GM12892 (cell line): ENCODE measurements at regions not wholly inside any gene's neighbourhood (a gene's known extent, or its start where the extent isn't known, plus 50 kb on each side); places are given as distances from the start of the nearest gene placed in this dataset.

ENCODE experiments used
- DNase-seq: peaks from one replicate; pipeline ENCODE4 v3.0.0; 2011; ENCODE audit not compliant: insufficient read length
- FAIRE-seq: peaks from 2 replicates; lab custom pipeline; 2011; peaks lifted over from hg19 to GRCh38; lab: Jason Lieb, UNC
- POLR2A ChIP-seq: IDR thresholded peaks from 2 replicates; pipeline ENCODE4 v1.6.1; 2011; ENCODE audit warnings: low read depth, low read length, control low read depth
- POLR2AphosphoS5 ChIP-seq: IDR thresholded peaks from 2 replicates; pipeline ENCODE4 v1.6.1; 2011; ENCODE audit warnings: low read depth, low read length, control low read depth
- TAF1 ChIP-seq: IDR thresholded peaks from 2 replicates; pipeline ENCODE4 v1.6.1; 2011; ENCODE audit warnings: low read depth, mild to moderate bottlenecking, control low read depth, low read length, borderline replicate concordance

DNA sequence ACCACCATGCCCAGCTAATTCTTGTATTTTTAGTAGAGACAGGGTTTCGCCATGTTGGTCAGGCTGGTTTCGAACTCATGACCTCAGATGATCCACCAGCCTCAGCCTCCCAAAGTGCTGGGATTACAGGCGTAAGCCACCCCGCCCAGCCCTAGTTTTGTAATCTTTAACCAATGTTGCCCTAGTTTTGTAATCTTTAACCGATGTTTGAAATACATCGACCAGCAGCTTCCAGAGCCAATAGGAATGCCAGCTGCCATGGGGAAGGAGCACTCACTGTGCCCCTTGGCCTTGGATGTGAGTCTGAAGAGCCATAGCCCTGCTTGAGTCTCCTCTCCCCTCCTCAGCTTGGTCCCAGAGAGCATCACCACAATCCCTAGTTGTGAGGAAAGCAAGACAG lies 209.3 kb upstream of the RGS6 start:
- FAIRE-seq = no peak
- DNase-seq = no peak
- no peak for TF ChIP-seq POLR2AphosphoS5
- no peak for TF ChIP-seq POLR2A

DNA sequence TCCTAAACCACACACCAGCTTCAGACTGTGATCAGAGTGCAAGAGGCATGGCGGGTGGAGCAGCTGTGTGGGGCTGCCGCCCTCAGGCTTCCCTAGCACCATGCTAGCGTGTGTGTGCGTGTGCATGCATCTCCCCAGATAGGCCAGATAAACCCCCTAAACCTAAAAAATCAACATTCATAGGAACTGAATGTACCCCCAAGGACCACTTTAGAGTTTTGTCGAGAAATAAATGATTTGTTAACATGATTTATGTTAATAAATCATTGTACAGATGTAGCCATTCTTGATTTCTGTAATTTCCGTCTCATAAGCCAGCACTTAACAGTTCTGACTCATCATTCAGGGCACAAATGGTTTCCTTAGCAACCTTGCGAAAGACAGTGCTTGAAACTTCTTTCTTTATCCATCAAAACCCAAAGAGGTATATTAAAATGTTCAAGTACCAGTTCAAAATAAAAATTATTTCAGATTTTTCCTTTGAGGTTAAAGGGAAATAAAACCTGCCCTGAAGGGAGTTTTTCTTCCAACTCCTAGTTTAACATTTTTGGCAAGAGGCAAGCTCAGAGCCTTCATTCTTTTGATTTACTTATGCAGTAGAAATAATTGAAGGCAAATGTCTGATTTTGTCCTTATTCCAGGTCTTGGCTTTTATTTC lies 206.2 kb upstream of the RGS6 start:
- DNase-seq (no peak), FAIRE-seq (no peak)
- TF ChIP-seq POLR2AphosphoS5 (no peak), TAF1 (no peak), POLR2A (no peak)

DNA sequence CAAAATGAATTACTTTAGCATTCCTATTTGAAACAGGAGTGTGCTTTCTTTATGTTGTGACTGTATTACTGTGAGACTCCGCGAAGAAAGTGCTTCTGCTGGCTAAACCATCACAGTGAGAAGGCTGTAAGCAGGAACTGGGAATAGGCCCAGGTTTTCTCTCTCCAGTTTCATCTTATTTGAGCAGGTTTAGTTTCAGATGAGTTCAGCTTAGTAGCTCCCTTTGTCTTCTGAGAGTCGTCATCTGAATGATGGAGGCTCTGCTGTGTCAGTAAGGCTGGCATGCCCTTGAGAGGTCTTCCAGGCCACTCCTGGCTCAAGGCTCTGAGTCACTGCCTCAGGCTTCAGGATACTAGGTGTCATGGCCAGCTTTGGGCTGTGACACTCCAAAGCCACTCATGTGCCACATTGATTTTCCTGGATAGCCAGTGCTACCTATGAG lies 205.6 kb upstream of the RGS6 start:
- FAIRE-seq = no peak
- no peak for DNase-seq
- TF ChIP-seq TAF1 (no peak), POLR2AphosphoS5 (no peak), POLR2A (no peak)

DNA sequence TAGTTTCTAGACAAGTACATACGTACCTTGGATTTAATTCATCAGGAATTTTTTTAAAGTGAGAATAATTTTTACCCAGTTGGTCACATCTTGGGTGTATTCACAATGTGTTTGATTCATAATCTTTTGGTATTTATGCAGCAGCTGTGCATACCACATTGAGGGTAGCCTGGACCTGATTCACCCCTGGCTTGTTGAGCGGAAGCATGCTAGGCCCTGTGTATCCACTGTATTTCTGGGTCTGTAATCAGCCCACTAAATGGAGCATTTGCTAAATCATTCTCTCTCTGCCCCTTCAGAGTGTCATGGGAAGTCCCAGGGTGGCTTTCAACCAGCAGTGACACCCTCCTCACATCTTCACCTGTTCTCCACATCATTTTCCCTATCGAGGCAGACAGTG lies 203.8 kb upstream of the RGS6 start:
- TF ChIP-seq POLR2AphosphoS5 = no peak
- FAIRE-seq (no peak), DNase-seq (no peak)

DNA sequence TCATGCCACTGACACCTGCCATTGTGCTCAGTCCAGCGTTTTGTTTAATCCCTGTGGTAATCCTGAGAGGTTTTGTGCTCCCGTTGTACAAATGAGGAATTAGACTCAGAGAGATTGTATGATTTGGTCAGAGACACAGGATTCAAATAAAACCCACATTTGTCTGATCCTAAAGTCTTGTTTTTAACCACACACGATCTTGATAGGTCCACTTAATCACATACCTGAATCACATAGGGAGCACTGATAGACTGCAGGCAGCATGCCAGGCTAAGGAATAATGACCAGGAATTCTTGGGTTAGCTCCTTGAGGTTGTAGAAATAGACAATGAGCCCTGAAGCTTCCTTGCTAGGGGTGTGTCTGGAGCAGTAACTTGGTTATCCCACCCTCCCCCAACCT lies 202.6 kb upstream of the RGS6 start:
- FAIRE-seq (no peak), DNase-seq (no peak)
- TF ChIP-seq POLR2A (no peak), POLR2AphosphoS5 (no peak), TAF1 (no peak)

DNA sequence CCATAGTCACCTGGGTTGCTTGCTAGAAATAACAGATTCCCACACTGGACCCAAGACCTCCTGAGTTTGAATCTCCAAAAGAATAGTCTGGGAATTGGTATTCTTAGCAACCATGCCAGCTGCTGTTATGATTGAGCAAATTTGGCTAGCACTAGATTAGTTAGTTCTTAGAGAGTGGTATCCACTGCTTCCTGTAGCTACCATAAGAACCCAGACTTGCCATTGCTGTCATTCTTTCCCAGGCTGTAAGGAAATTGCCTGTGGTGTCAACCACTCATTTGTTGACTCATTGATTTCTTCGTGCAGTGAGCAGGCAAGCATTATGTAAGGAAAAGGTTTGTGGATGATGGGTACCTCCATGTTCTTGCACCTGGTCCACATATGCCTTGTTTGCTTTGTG lies 201.8 kb upstream of the RGS6 start:
- DNase-seq = no peak
- TF ChIP-seq POLR2A = no peak
- no peak for TF ChIP-seq POLR2AphosphoS5
- no peak for TF ChIP-seq TAF1
- no peak for FAIRE-seq

DNA sequence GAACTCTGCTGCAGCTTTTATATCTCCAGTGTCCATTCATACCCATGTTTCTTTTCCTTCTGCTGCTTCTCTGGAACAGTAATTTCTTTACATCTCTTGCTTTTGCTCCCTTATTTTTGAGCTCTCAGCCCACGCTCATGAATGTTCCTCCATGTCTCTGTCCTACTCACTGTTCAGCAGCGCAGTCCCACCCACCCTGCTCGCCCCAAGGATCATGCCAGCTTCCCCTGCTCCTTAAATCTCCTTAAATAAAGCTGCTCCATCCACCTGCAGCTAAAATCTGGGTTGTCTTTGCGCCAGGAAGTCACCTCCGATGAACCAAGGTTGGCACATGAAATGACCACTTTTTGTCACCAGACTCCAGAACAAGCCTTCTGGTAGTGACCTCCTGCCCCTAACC lies 201.1 kb upstream of the RGS6 start:
- TF ChIP-seq TAF1 (no peak), POLR2A (no peak), POLR2AphosphoS5 (no peak)
- DNase-seq (no peak), FAIRE-seq (no peak)

DNA sequence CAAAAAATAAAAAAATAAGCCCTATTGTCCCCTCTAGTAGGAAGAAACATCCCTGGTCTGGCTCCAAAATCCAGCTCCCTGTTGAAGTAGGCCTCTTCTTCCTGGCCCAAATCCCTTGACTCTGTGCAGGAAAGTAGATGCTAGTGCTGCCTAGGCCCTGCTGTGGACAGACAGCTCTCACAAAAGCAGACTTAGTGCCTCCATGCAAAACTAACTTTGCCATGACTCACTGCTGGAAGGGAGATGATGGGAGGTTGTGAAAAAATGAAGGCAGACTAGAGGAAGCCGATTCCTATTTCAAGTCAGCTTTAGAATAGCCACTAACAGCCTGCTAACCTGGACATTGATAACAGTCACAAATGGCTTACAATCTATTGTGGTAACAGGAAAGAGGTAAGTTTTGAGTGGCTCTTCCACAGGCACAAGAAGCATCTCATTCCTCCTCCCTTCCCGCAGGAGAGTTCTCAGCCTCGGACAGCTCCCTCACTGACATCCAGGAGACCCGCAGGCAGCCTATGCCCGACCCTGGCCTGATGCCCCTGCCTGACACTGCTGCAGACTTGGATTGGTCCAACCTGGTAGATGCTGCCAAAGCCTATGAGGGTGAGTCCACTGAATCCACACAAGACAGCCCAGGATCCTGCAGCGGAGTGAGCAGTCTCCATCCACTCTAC lies 198.9 kb upstream of the RGS6 start:
- FAIRE-seq (no peak), DNase-seq (no peak)
- no peak for TF ChIP-seq POLR2AphosphoS5
- TF ChIP-seq POLR2A = no peak
- TF ChIP-seq TAF1 = no peak

DNA sequence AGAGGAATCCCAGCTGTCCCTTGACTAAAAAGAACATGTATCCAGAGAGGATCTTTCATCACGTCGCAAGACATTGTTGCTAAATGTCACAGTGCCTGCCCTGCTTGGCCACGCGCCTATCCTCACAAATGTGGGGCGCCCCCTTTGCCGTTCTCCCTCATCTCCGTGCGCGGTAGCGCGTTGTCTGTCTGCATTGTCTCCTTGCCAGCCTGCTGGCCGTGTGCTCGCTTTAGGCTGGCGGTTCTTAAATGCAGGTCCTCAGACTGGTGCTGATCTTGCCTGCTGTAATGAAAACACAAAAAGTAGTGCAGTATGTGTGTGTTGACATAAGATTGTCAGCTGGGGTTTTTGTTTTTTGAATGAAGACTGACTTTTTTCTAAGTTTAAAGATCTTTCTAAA lies 198.2 kb upstream of the RGS6 start:
- DNase-seq (no peak), FAIRE-seq (no peak)
- no peak for TF ChIP-seq POLR2A
- TF ChIP-seq POLR2AphosphoS5 = no peak
- no peak for TF ChIP-seq TAF1

DNA sequence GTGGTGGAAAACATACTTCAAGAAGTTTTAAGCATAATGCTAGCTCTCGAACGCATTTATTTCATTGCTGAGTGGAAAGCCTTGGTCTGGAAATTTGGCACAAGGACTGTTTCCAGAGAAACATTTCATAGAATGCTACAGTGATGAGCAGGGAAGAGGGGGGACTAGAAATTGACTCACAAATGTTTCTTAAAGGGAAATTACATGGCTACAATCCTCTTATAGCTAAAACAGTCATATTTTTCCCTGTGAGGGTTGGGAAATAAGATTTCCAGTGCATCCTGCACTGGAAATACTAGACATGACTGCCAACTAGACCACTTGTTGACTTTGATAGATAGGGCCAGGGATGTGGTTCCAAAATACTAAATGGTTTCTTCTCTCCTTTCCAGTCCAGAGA lies 197.3 kb upstream of the RGS6 start:
- DNase-seq (no peak), FAIRE-seq (no peak)
- no peak for TF ChIP-seq POLR2A
- TF ChIP-seq TAF1 = no peak
- TF ChIP-seq POLR2AphosphoS5 = no peak

DNA sequence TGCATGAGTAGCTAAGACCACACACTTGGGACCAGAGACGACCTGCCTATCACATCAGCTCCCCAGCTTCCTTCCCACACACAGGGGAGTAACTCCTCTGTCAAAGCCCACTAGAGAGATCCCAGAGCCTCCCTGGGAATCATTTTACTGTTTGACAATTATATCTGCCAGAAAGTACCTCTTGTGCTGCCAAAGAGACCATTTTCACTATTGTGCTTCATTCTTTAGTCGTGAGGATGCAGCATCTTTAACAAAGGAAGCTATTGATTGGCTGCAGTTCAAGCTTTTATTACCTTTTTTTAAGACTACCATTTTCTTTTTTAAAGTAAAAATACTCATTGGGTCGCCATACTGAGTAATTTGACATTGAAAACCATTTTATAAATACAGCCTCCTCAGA lies 194.5 kb upstream of the RGS6 start:
- no peak for FAIRE-seq
- TF ChIP-seq POLR2A (no peak), POLR2AphosphoS5 (no peak), TAF1 (no peak)
- DNase-seq = no peak

DNA sequence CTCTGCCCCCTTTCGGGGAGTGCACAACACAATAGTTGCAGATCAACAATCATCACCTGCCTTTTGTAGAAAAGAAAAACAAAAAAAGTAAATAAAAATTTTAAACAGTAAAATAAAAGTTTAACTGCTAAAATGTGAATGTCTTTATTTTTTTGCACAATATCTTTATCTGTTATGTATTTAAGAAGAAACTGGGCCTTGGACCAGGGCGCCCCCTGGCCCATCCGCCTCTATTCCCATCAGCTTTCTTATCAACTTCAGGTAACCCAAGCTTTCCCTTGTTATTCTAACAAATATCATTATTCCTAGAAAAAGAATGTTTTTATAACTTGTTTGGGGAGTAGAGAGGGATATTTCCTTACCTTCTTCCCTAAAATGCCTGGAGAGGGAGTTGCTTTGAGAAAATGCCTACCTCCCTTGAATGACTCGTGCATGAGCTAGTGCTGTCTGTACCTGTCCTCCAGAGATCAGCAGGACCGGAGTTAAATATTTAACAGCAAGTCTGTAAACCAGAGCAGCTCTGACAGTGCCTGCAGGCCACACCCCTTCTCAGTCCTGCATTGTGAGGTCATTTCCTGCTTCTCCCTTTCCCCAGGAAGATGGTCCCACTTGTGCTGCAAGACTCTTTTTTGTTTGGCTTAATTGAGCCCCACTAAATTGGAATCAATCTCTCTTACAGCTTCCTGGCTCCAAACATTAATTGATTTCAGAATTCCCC lies 192.8 kb upstream of the RGS6 start:
- no peak for DNase-seq

More for the DNA sequence above, 192.8 kb upstream of the RGS6 start:
- FAIRE-seq = no peak
- TF ChIP-seq POLR2A (no peak), POLR2AphosphoS5 (no peak), TAF1 (no peak)
